Fibroblast of mammary gland (primary cell): ENCODE measurements at regions not wholly inside any gene's neighbourhood (a gene's known extent, or its start where the extent isn't known, plus 50 kb on each side); places are given as distances from the start of the nearest gene placed in this dataset.
A peak's percentile ranks its signal among the peaks of the same experiment; 100 is the strongest.

ENCODE experiments used
- DNase-seq: peaks from one replicate; pipeline ENCODE4 v3.0.0-alpha.2; 2010; ENCODE audit warnings: low read depth
- H3K4me3 ChIP-seq: 2 replicates; pipeline ENCODE4 v1.5.1; 2011; ENCODE audit warnings: low read depth, mild to moderate bottlenecking, low read length, moderate library complexity; ENCODE audit not compliant: control insufficient read depth
- TF ChIP-seq, protein P1 (sequence below): conservative IDR thresholded peaks from 2 replicates; pipeline ENCODE4 v1.5.1; 2011; ENCODE audit warnings: low read depth, low read length, inconsistent platforms; ENCODE audit not compliant: control insufficient read depth, insufficient read depth

DNA sequence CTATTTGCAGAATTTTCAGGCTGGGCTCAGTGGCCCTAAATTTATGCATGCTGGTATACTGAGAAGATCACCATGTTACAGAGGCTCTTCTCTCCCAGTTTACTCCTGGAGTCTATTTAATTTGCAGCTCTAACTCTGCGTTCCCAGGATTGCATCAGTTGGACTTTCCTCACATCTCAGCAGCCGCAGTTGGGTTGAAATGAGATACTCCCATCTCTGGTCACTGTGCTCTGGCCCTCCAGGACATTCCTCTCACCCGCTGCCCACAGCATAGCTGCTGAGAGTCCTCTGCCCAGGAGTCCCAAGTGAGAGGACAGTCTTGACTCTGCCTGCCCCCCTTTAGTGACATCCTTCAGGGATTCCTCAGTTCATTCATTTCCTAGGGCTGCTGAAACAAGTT, 150.9 kb downstream of the LACC1 start:
- H3K4me3 ChIP-seq: no peak overlapping the region
- TF ChIP-seq, protein P1, sequence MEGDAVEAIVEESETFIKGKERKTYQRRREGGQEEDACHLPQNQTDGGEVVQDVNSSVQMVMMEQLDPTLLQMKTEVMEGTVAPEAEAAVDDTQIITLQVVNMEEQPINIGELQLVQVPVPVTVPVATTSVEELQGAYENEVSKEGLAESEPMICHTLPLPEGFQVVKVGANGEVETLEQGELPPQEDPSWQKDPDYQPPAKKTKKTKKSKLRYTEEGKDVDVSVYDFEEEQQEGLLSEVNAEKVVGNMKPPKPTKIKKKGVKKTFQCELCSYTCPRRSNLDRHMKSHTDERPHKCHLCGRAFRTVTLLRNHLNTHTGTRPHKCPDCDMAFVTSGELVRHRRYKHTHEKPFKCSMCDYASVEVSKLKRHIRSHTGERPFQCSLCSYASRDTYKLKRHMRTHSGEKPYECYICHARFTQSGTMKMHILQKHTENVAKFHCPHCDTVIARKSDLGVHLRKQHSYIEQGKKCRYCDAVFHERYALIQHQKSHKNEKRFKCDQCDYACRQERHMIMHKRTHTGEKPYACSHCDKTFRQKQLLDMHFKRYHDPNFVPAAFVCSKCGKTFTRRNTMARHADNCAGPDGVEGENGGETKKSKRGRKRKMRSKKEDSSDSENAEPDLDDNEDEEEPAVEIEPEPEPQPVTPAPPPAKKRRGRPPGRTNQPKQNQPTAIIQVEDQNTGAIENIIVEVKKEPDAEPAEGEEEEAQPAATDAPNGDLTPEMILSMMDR: no peak
- DNase-seq: no peak

DNA sequence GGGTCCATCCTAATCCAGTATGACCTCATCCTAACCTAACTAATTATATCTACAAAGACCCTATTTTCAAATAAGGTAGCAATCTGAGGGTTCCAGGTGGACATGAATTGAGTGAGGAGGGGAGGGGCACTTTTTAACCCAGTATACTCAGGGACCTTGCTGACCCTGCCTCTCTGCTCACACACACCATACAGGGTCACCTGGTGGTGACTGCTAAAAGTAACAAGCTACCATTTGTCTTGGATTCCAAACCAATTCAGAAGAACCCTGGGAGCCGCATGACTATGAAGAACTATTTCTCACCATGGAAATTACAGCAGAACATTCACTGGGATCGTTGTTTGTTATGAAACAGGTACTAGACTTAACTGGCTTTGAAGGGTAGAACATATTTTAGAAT, 151.9 kb downstream of the LACC1 start:
- no peak for DNase-seq
- no peak overlapping the region for H3K4me3 ChIP-seq
- TF ChIP-seq, protein P1: no peak

DNA sequence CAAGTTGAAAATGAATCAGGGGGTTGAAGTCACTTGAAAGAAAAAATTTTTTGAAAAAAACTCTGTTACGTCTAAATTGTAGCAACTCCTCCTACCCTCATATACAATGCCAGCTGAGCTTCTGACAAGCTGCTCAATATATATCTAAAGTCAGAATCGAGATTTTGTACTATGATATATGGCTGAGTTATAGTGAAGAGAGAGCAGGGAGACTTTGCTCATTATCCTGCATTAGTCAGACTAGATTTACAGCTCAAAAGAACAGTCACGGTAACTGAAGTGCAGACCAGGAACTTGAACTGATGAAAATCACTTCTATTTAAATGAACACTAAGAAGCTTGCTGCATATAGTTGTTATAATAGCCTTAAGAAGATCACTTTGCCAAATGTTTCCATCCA, 153.1 kb downstream of the LACC1 start:
- DNase-seq: no peak
- TF ChIP-seq, protein P1: no peak
- H3K4me3 ChIP-seq: no peak overlapping the region

DNA sequence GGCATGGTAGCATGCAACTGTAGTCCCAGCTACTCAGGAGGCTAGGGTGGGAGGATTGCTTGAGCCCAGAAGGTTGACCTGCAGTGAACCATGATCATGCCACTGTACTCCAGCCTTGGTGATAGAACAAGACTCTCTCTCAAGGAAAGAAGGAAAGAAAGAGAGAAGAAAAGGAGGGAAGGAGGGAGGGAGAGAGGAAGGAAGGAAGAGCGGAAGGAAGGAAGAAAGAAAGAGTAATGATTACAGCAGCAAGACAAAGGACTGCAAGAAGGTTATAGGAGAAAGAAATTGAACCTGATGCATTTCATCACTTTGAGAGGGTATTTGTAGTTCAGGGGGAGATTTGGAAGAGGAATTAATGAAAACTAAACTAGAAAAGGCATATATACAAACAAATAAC, 155.7 kb downstream of the LACC1 start:
- DNase-seq: no peak
- TF ChIP-seq, protein P1: no peak
- H3K4me3 ChIP-seq: no peak overlapping the region

DNA sequence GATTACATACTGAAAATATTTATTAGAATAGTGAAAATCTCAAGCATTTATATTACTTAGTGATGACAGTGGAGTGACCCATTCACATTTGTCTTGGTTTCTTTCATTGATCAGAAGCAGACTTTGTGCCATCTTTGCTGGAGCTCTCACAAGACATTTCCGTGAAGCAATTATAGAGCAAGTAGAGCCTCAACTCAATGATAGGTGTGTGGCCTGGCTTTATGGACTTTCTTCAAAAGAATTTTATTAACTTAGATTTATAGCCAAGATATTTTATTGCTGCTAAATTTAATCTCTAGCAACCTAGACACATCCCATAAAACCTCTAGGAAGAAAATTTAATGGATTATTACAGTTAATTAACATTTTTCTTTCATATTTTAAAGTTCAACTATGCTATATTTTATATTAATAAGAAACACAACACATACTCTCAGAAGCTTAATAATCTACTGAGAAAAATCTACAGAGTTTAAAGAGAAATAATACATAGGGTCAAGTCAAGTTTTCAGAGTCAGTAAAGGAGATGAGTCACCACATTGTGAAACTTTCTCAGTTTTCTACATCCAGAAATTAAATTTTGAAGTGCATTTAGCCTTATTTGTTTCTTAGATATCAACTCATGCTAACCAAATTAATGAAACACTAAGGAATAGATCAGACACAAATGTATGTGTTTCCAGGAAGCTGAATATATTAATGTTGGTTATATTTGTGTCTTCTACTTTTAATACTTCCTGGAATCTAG, 160.5 kb downstream of the LACC1 start:
- TF ChIP-seq, protein P1: no peak
- H3K4me3 ChIP-seq: no peak overlapping the region
- DNase-seq: peak; percentile 65

DNA sequence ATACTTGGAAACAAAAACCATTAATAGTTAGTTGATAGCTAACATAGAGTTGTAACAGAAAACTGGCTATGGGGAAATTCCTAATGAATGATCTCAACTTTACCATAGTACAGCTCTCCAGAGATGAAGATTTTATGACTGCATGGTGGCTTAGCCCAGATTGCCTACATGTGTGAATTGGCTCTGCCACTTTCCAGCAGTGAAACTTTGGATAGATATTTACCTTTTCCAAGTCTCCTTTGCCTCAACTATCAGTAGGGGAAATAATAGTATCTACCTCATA, 161.1 kb downstream of the LACC1 start:
- H3K4me3 ChIP-seq: no peak overlapping the region
- TF ChIP-seq, protein P1: no peak
- DNase-seq: peak; percentile 53
